Neural cell (in vitro differentiated cells): ENCODE measurements at regions not wholly inside any gene's neighbourhood (a gene's known extent, or its start where the extent isn't known, plus 50 kb on each side); places are given as distances from the start of the nearest gene placed in this dataset.

ENCODE experiments used
- H2AFZ ChIP-seq: fragments of 200-600, 300-800 bp; sonication (generic), shearing (Covaris generic); 2 replicates; pipeline ENCODE4 v1.6.0; 2014; ENCODE audit warnings: low read depth, mild to moderate bottlenecking, antibody characterized with exemption, low read length, moderate library complexity
- H3F3A ChIP-seq: fragments of 200-600 bp; shearing (Covaris generic); 2 replicates; pipeline ENCODE4 v1.6.1; 2016; ENCODE audit warnings: mild to moderate bottlenecking, moderate library complexity, mixed read lengths, antibody characterized with exemption, low read length; ENCODE audit not compliant: insufficient read depth, poor library complexity, severe bottlenecking
- H3K27ac ChIP-seq: fragments of 200-600, 300-800 bp; sonication (generic), shearing (Covaris generic); 2 replicates; pipeline ENCODE4 v1.5.1; 2014; ENCODE audit warnings: mild to moderate bottlenecking, low read length, moderate library complexity
- H3K27me3 ChIP-seq: fragments of 300-800, 200-600 bp; sonication (generic), shearing (Covaris generic); 2 replicates; pipeline ENCODE4 v1.6.0; 2014; ENCODE audit warnings: mild to moderate bottlenecking, low read depth, low read length, moderate library complexity; ENCODE audit not compliant: insufficient read depth
- H3K36me3 ChIP-seq: fragments of 300-800, 200-600 bp; sonication (generic), shearing (Covaris generic); 2 replicates; pipeline ENCODE4 v1.5.1; 2014; ENCODE audit warnings: mild to moderate bottlenecking, antibody characterized with exemption, low read length, moderate library complexity; ENCODE audit not compliant: insufficient read depth
- H3K4me2 ChIP-seq: fragments of 300-800, 200-600 bp; sonication (generic), shearing (Covaris generic); 2 replicates; pipeline ENCODE4 v1.6.0; 2014; ENCODE audit warnings: mild to moderate bottlenecking, low read length
- H3K4me3 ChIP-seq: fragments of 300-800, 200-600 bp; sonication (generic), shearing (Covaris generic); 2 replicates; pipeline ENCODE4 v1.5.1; 2014; ENCODE audit warnings: mild to moderate bottlenecking, low read length, moderate library complexity
- H3K79me2 ChIP-seq: fragments of 200-600 bp; shearing (Covaris generic); replicated peaks from 2 replicates; pipeline ENCODE4 v1.6.0; 2014; ENCODE audit warnings: mild to moderate bottlenecking, low read length, moderate library complexity; ENCODE audit not compliant: insufficient read depth
- H3K9ac ChIP-seq: fragments of 300-800, 200-600 bp; sonication (generic), shearing (Covaris generic); 2 replicates; pipeline ENCODE4 v1.6.1; 2016; ENCODE audit warnings: mild to moderate bottlenecking, low read length, mixed read lengths
- H3K9me2 ChIP-seq: fragments of 200-600 bp; shearing (Covaris generic); 2 replicates; pipeline ENCODE4 v1.6.1; 2016; ENCODE audit warnings: mild to moderate bottlenecking, low read length, mixed read lengths; ENCODE audit not compliant: insufficient read depth
- H3K9me3 ChIP-seq: fragments of 200-600, 300-800 bp; sonication (generic), shearing (Covaris generic); 2 replicates; pipeline ENCODE4 v1.6.1; 2016; ENCODE audit warnings: mild to moderate bottlenecking, mixed run types, low read length, moderate library complexity, mixed read lengths
- H4K20me1 ChIP-seq: fragments of 200-600 bp; shearing (Covaris generic); 2 replicates; pipeline ENCODE4 v1.6.1; 2016; ENCODE audit warnings: mild to moderate bottlenecking, mixed run types; ENCODE audit not compliant: insufficient read depth
- EP300 ChIP-seq: fragments of 450-650 bp; conservative IDR thresholded peaks from 2 replicates; pipeline ENCODE4 v1.6.1; 2014; ENCODE audit warnings: antibody characterized with exemption, mild to moderate bottlenecking, moderate library complexity; ENCODE audit not compliant: poor library complexity, severe bottlenecking
- EZH2 ChIP-seq: fragments of 200-600, 300-800 bp; shearing (Covaris generic), sonication (generic); IDR thresholded peaks from 2 replicates; pipeline ENCODE4 v1.6.1; 2014; ENCODE audit warnings: antibody characterized with exemption, low read length, borderline replicate concordance, mild to moderate bottlenecking; ENCODE audit not compliant: insufficient read depth, poor library complexity, severe bottlenecking
- MXI1 ChIP-seq: fragments of 450-650 bp; conservative IDR thresholded peaks from 2 replicates; pipeline ENCODE4 v1.6.1; 2014; ENCODE audit warnings: antibody characterized with exemption, mild to moderate bottlenecking; ENCODE audit not compliant: poor library complexity, severe bottlenecking
- POLR2AphosphoS5 ChIP-seq: IDR thresholded peaks from 2 replicates; pipeline ENCODE4 v1.6.1; 2012
- RAD21 ChIP-seq: fragments of 450-650 bp; conservative IDR thresholded peaks from 2 replicates; pipeline ENCODE4 v1.6.1; 2014; ENCODE audit warnings: antibody characterized with exemption, mild to moderate bottlenecking, moderate library complexity
- SMC3 ChIP-seq: fragments of 450-650 bp; conservative IDR thresholded peaks from 2 replicates; pipeline ENCODE4 v1.6.1; 2014; ENCODE audit warnings: antibody characterized with exemption, mild to moderate bottlenecking, moderate library complexity; ENCODE audit not compliant: poor library complexity
- TAF1 ChIP-seq: IDR thresholded peaks from 2 replicates; pipeline ENCODE4 v1.6.1; 2012; ENCODE audit warnings: low read depth
- TF ChIP-seq, protein P1 (sequence below): IDR thresholded peaks from 2 replicates; pipeline ENCODE4 v1.6.1; 2012; ENCODE audit warnings: borderline replicate concordance
- TF ChIP-seq, protein P2 (sequence below): fragments of 450-650 bp; IDR thresholded peaks from 2 replicates; pipeline ENCODE4 v1.5.1; 2014; ENCODE audit warnings: antibody characterized with exemption, mild to moderate bottlenecking, moderate library complexity; ENCODE audit not compliant: poor library complexity, severe bottlenecking

DNA sequence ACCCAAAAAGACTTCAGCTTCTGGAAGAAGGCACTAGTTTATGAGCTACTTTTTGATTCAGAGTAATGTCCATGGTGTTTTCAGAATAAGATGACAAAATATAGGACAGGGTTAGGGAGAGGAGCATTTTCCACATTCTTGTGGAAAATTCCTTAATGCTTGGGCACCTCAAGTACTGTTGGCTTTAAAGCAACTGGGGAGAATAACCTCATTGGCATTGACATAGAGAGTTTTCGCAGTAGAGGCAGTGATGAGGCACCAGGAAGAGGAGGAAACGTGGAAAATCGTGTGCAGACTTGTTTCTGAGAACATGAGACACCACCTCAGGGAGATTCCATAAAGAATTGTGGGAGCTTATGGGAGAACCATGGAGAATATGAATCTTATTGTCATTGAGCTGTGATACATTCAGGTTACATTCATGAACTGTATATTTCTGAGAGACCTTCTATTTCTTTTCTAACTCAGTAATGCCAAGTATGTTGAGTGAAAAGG is 929.0 kb upstream of the NRXN1 start:
- H3K9me2 ChIP-seq, result no peaks in the 10 kb centered on the region
- no peak overlapping the region for H3K4me3 ChIP-seq
- no peak overlapping the region for H2AFZ ChIP-seq
- no peaks in the 10 kb centered on the region for H3K27me3 ChIP-seq
- H3K9ac ChIP-seq, result no peak overlapping the region
- no peaks in the 10 kb centered on the region for H3K36me3 ChIP-seq
- H4K20me1 ChIP-seq, result no peaks in the 10 kb centered on the region
- no peaks in the 10 kb centered on the region for H3K79me2 ChIP-seq
- H3K4me2 ChIP-seq, result no peak overlapping the region
- no peaks in the 10 kb centered on the region for H3K9me3 ChIP-seq
- no peaks in the 10 kb centered on the region for H3F3A ChIP-seq
- TF ChIP-seq MXI1 (no peak), POLR2AphosphoS5 (no peak), EZH2 (no peak), TAF1 (no peak), SMC3 (no peak), RAD21 (no peak), EP300 (no peak)
- TF ChIP-seq, protein P1, sequence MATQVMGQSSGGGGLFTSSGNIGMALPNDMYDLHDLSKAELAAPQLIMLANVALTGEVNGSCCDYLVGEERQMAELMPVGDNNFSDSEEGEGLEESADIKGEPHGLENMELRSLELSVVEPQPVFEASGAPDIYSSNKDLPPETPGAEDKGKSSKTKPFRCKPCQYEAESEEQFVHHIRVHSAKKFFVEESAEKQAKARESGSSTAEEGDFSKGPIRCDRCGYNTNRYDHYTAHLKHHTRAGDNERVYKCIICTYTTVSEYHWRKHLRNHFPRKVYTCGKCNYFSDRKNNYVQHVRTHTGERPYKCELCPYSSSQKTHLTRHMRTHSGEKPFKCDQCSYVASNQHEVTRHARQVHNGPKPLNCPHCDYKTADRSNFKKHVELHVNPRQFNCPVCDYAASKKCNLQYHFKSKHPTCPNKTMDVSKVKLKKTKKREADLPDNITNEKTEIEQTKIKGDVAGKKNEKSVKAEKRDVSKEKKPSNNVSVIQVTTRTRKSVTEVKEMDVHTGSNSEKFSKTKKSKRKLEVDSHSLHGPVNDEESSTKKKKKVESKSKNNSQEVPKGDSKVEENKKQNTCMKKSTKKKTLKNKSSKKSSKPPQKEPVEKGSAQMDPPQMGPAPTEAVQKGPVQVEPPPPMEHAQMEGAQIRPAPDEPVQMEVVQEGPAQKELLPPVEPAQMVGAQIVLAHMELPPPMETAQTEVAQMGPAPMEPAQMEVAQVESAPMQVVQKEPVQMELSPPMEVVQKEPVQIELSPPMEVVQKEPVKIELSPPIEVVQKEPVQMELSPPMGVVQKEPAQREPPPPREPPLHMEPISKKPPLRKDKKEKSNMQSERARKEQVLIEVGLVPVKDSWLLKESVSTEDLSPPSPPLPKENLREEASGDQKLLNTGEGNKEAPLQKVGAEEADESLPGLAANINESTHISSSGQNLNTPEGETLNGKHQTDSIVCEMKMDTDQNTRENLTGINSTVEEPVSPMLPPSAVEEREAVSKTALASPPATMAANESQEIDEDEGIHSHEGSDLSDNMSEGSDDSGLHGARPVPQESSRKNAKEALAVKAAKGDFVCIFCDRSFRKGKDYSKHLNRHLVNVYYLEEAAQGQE, result no peak
- TF ChIP-seq, protein P2, sequence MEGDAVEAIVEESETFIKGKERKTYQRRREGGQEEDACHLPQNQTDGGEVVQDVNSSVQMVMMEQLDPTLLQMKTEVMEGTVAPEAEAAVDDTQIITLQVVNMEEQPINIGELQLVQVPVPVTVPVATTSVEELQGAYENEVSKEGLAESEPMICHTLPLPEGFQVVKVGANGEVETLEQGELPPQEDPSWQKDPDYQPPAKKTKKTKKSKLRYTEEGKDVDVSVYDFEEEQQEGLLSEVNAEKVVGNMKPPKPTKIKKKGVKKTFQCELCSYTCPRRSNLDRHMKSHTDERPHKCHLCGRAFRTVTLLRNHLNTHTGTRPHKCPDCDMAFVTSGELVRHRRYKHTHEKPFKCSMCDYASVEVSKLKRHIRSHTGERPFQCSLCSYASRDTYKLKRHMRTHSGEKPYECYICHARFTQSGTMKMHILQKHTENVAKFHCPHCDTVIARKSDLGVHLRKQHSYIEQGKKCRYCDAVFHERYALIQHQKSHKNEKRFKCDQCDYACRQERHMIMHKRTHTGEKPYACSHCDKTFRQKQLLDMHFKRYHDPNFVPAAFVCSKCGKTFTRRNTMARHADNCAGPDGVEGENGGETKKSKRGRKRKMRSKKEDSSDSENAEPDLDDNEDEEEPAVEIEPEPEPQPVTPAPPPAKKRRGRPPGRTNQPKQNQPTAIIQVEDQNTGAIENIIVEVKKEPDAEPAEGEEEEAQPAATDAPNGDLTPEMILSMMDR, result no peak
- no peak overlapping the region for H3K27ac ChIP-seq

DNA sequence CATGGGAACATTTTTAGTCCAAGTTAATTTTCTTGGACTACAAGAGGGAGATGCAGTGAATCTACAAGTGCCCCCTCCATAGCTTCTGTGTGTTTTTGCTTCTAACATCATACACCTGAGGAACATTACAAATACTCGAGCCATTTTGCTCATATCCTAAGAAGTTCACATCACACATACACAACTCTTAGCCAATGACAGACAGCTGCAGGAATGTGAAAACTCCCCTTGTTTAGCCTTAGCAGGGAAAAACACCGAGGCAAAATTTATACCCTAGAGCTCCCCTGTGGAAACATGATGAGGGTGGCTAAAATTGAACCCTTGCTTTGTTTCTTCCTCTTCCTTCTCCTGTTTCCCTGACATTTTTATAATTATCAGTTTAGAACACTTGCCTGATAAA is 928.3 kb upstream of the NRXN1 start:
- Histone ChIP-seq H3K36me3 (no peaks in the 10 kb centered on the region), H3K9me3 (no peaks in the 10 kb centered on the region), H3K9me2 (no peaks in the 10 kb centered on the region), H3K27ac (no peak overlapping the region), H3K9ac (no peak overlapping the region), H3F3A (no peaks in the 10 kb centered on the region), H3K27me3 (no peaks in the 10 kb centered on the region), H3K79me2 (no peaks in the 10 kb centered on the region), H2AFZ (no peak overlapping the region), H4K20me1 (no peaks in the 10 kb centered on the region), H3K4me3 (no peak overlapping the region), H3K4me2 (no peak overlapping the region)
- no peak for TF ChIP-seq RAD21
- TF ChIP-seq, protein P1, result no peak
- no peak for TF ChIP-seq EZH2
